Panc1 (cell line): ENCODE measurements at regions not wholly inside any gene's neighbourhood (a gene's known extent, or its start where the extent isn't known, plus 50 kb on each side); places are given as distances from the start of the nearest gene placed in this dataset.

Experiments used
- ATAC-seq: fragments of 200-7000 bp; cut with Tn5 transposase; 2 replicates; pipeline ENCODE4 v1.9.1; 2020; ENCODE audit warnings: mild to moderate bottlenecking, moderate library complexity
- BruUV-seq: library from RNA; stranded (reverse); fragments of 400-500 nt; replicated peaks from 2 replicates; lab custom pipeline; 2021; lab: Mats Ljungman, UMichigan
- CTCF ChIA-PET: fragments of 300-600 bp; sonication (Branson Sonifier 250); formaldehyde crosslinking; loops from one replicate; lab custom pipeline; 2022; ENCODE audit warnings: antibody characterized with exemption; lab: Charles Lee
- POLR2A ChIA-PET: fragments of 300-600 bp; sonication (Branson Sonifier 250); formaldehyde crosslinking; loops from one replicate; lab custom pipeline; 2022; ENCODE audit warnings: antibody characterized with exemption; lab: Charles Lee
- DNase-seq: peaks from one replicate; pipeline ENCODE4 v3.0.0-alpha.2; 2010; ENCODE audit warnings: low read depth, low spot score
- H3K27ac ChIP-seq: 2 replicates; pipeline ENCODE4 v1.5.1; 2011; ENCODE audit warnings: mild to moderate bottlenecking, low read length, inconsistent platforms
- H3K27me3 ChIP-seq: fragments of 200-500 bp; sonication (Bioruptor generic); 2 replicates; pipeline ENCODE4 v1.6.0; 2014; ENCODE audit warnings: low read length, inconsistent platforms; ENCODE audit not compliant: control insufficient read depth, insufficient read depth
- H3K36me3 ChIP-seq: fragments of 200-500 bp; sonication (Bioruptor generic); 2 replicates; pipeline ENCODE4 v1.5.1; 2014; ENCODE audit warnings: inconsistent platforms, mild to moderate bottlenecking, low read length, moderate library complexity; ENCODE audit not compliant: control insufficient read depth, insufficient read depth
- H3K4me1 ChIP-seq: 2 replicates; pipeline ENCODE4 v1.5.1; 2011; ENCODE audit warnings: inconsistent platforms, mild to moderate bottlenecking, low read length, moderate library complexity; ENCODE audit not compliant: control insufficient read depth, insufficient read depth
- H3K4me3 ChIP-seq, 2 experiments: 2 replicates each; pipeline ENCODE4 v1.5.1; 2011 to 2012; ENCODE audit warnings: low read depth in 2 of 2, low read length in 2 of 2, mild to moderate bottlenecking in 2 of 2, inconsistent platforms in 1 of 2, moderate library complexity in 1 of 2
- H3K9me3 ChIP-seq: fragments of 200-500 bp; sonication (Bioruptor generic); 2 replicates; pipeline ENCODE4 v1.5.1; 2014; ENCODE audit warnings: low read depth, mild to moderate bottlenecking, inconsistent platforms, low read length, moderate library complexity; ENCODE audit not compliant: control insufficient read depth, insufficient read depth
- CTCF ChIP-seq: fragments of 450-650 bp; IDR thresholded peaks from 2 replicates; pipeline ENCODE4 v1.5.1; 2017; ENCODE audit warnings: mild to moderate bottlenecking
- POLR2AphosphoS5 ChIP-seq: IDR thresholded peaks from 2 replicates; pipeline ENCODE4 v1.6.1; 2012; ENCODE audit warnings: mild to moderate bottlenecking, low read depth, low read length, moderate library complexity
- REST ChIP-seq, 2 experiments: IDR thresholded peaks; 2 replicates each; pipeline ENCODE4 v1.6.1; 2011 to 2012; ENCODE audit warnings: low read depth in 2 of 2, control low read depth in 1 of 2, low read length in 1 of 2, mild to moderate bottlenecking in 1 of 2, moderate library complexity in 1 of 2; ENCODE audit not compliant: insufficient read depth in 1 of 2
- SIN3A ChIP-seq: IDR thresholded peaks from 2 replicates; pipeline ENCODE4 v1.6.1; 2012; ENCODE audit warnings: low read depth, mild to moderate bottlenecking, low read length, moderate library complexity, borderline replicate concordance; ENCODE audit not compliant: insufficient read depth
- TCF7L2 ChIP-seq: IDR thresholded peaks from 2 replicates; pipeline ENCODE4 v1.6.1; 2011; ENCODE audit warnings: mild to moderate bottlenecking, low read depth, low read length, inconsistent platforms
- in situ Hi-C: cut with HindIII; loops from 2 replicates; pipeline ENCODE4 v1.10.0; 2016; ENCODE audit warnings: low sequenced_read_pairs, low pct_unique_long_range_greater_than_20kb
- intact Hi-C: fragments of 100-400 bp; cut with micrococcal nuclease; formaldehyde crosslinking; loops from one replicate; pipeline ENCODE4 v1.10.0; 2022; ENCODE audit not compliant: unreplicated experiment

GRCh38 chr3:69590111-69590510 is 149.2 kb upstream of the MITF start:
- no TSS peak for BruUV-seq
- intact Hi-C loops: no loop called here

DNA sequence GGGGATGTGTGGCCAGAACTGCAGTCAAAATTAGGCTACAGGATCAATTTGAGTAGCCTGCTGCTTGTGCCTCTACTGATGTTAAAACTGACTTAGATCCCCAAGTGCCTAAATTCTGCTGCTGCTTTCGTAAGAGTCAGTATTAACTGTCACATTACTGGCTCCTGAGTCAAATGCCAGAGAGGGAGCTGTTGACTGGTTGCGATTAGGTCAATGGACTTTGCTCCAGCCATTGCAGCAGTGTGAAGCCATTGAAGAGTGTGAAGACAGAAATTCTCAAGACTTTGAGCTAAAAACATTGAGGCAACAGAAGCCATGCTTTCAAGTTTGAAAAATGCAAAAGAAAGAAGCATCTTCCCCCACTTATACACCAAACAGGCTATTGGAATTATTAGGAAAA is 151.1 kb upstream of the MITF start:
- no peak for TF ChIP-seq CTCF
- TF ChIP-seq POLR2AphosphoS5: no peak
- no peak for TF ChIP-seq SIN3A
- TF ChIP-seq TCF7L2: no peak
- TF ChIP-seq REST (IDR thresholded peaks at IDR 0.05; ENCODE audit: insufficient read depth in 1 of 2, low read depth in 2 of 2, low read length in 1 of 2): no peak
- in situ Hi-C loops (no loop called here), intact Hi-C loops (no loop called here)
- no peak overlapping the region for H3K4me3 ChIP-seq
- no peaks in the 10 kb centered on the region for H3K9me3 ChIP-seq
- no peak for DNase-seq
- ATAC-seq: no peak
- CTCF ChIA-PET: no interaction called here
- H3K27ac ChIP-seq: no peak overlapping the region
- H3K36me3 ChIP-seq: no peaks in the 10 kb centered on the region
- no TSS peak for BruUV-seq
- no peaks in the 10 kb centered on the region for H3K4me1 ChIP-seq
- POLR2A ChIA-PET: no interaction called here
- no peaks in the 10 kb centered on the region for H3K27me3 ChIP-seq

More at GRCh38 chr3:69590111-69590510, 149.2 kb upstream of the MITF start:
- no peak for TF ChIP-seq CTCF
- TF ChIP-seq POLR2AphosphoS5: no peak
- TF ChIP-seq SIN3A: no peak
- TF ChIP-seq REST (IDR thresholded peaks at IDR 0.05; ENCODE audit: insufficient read depth in 1 of 2, low read depth in 2 of 2, low read length in 1 of 2): no peak
- TF ChIP-seq TCF7L2: no peak
- POLR2A ChIA-PET: no interaction called here
- Histone ChIP-seq H3K4me1 (no peaks in the 10 kb centered on the region), H3K36me3 (no peaks in the 10 kb centered on the region), H3K9me3 (no peaks in the 10 kb centered on the region), H3K27ac (no peak overlapping the region), H3K27me3 (no peaks in the 10 kb centered on the region), H3K4me3 (no peak overlapping the region)
- CTCF ChIA-PET: no interaction called here
- no peak for DNase-seq
- no peak for ATAC-seq
- in situ Hi-C loops: no loop called here
